K562 (cell line): ENCODE measurements at regions not wholly inside any gene's neighbourhood (a gene's known extent, or its start where the extent isn't known, plus 50 kb on each side); places are given as distances from the start of the nearest gene placed in this dataset.
A peak's percentile ranks its signal among the peaks of the same experiment; 100 is the strongest.

Experiments used
- ATAC-seq: fragments of 200-7000 bp; cut with Tn5 transposase; 3 replicates; pipeline ENCODE4 v1.9.1; 2020; ENCODE audit warnings: moderate library complexity
- BruUV-seq: library from RNA; stranded (reverse); fragments of 400-500 nt; replicated peaks from 2 replicates; lab custom pipeline; 2021; lab: Mats Ljungman, UMichigan
- CTCF ChIA-PET: fragments of 300-600 bp; formaldehyde crosslinking; extraction: SDS; loops from one replicate; lab custom pipeline; 2021; ENCODE audit warnings: low intra/inter-chr PET ratio; lab: Yijun Ruan, JAX
- POLR2A ChIA-PET: fragments of 300-600, 350-650 bp; sonication (Branson Sonifier 250); formaldehyde crosslinking; extraction: SDS; loops from one replicate; lab custom pipeline; 2021; ENCODE audit warnings: antibody characterized with exemption, inconsistent platforms; lab: Yijun Ruan, JAX
- DNase-seq, 4 experiments: peaks; one replicate each; pipeline versions ENCODE4 v3.0.0 to v3.0.0-alpha.2; 2011 to 2018; ENCODE audit warnings: low spot score in 3 of 4, mixed read lengths in 3 of 4; ENCODE audit errors: extremely low read depth in 1 of 4
- FAIRE-seq: peaks from 2 replicates; lab custom pipeline; 2011; peaks lifted over from hg19 to GRCh38; lab: Jason Lieb, UNC
- H2AFZ ChIP-seq: 2 replicates; pipeline ENCODE4 v1.6.0; 2011; ENCODE audit warnings: low read depth, low read length, control low read depth, inconsistent platforms
- H3K27ac ChIP-seq: fragments of 200-600 bp; 3 replicates; pipeline ENCODE4 v1.8.0; 2011; ENCODE audit warnings: low read depth, mild to moderate bottlenecking, control low read depth, inconsistent platforms, low read length, moderate library complexity, mixed read lengths; ENCODE audit errors: extremely low read depth
- H3K27me3 ChIP-seq, 2 experiments: fragments of 300-600 bp in 1 of 2; 2 replicates in 1 of 2; 3 replicates in 1 of 2; pipeline versions ENCODE4 v1.6.0 to v1.8.0; 2011; ENCODE audit warnings: inconsistent platforms in 2 of 2, low read length in 2 of 2, mild to moderate bottlenecking in 1 of 2, mixed read lengths in 1 of 2, moderate library complexity in 1 of 2; ENCODE audit not compliant: control insufficient read depth in 2 of 2, insufficient read depth in 2 of 2
- H3K36me3 ChIP-seq: fragments of 300-600 bp; 3 replicates; pipeline ENCODE4 v1.8.0; 2011; ENCODE audit warnings: mild to moderate bottlenecking, low read length, inconsistent platforms; ENCODE audit not compliant: control insufficient read depth, insufficient read depth
- H3K4me1 ChIP-seq, 2 experiments: fragments of 200-600 bp in 1 of 2; replicated peaks in 1 of 2; 2 replicates in 1 of 2; 3 replicates in 1 of 2; pipeline versions ENCODE4 v1.5.1 to v1.8.0; 2011; ENCODE audit warnings: inconsistent platforms in 2 of 2, low read length in 2 of 2, mild to moderate bottlenecking in 1 of 2, mixed read lengths in 1 of 2, moderate library complexity in 1 of 2; ENCODE audit not compliant: control insufficient read depth in 2 of 2, insufficient read depth in 2 of 2
- H3K4me2 ChIP-seq: 2 replicates; pipeline ENCODE4 v1.6.1; 2011; ENCODE audit warnings: low read length, control low read depth, inconsistent platforms, mixed read lengths; ENCODE audit not compliant: insufficient read depth
- H3K4me3 ChIP-seq: fragments of 200-600 bp; sonication (generic), shearing (Covaris generic); 2 replicates; pipeline ENCODE4 v1.5.1; 2016; ENCODE audit warnings: control low read depth, inconsistent platforms
- H3K79me2 ChIP-seq: fragments of 200-600 bp; 3 replicates; pipeline ENCODE4 v1.8.0; 2011; ENCODE audit warnings: low read length, inconsistent platforms; ENCODE audit not compliant: control insufficient read depth, insufficient read depth
- H3K9ac ChIP-seq, 2 experiments: 2 replicates each; pipeline versions ENCODE4 v1.6.0 to v1.6.1; 2011; ENCODE audit warnings: low read depth in 2 of 2, low read length in 2 of 2, control low read depth in 1 of 2, inconsistent platforms in 1 of 2, mild to moderate bottlenecking in 1 of 2, mixed read lengths in 1 of 2; ENCODE audit not compliant: insufficient read depth in 1 of 2
- H3K9me1 ChIP-seq: one replicate; pipeline ENCODE4 v1.6.0; 2011; ENCODE audit warnings: inconsistent platforms, mild to moderate bottlenecking, low read length, moderate library complexity; ENCODE audit not compliant: control insufficient read depth, insufficient read depth
- H3K9me3 ChIP-seq: replicated peaks from 2 replicates; pipeline ENCODE4 v1.5.1; 2011; ENCODE audit warnings: low read depth, low read length, inconsistent platforms; ENCODE audit not compliant: control insufficient read depth, insufficient read depth
- H4K20me1 ChIP-seq: replicated peaks from 2 replicates; pipeline ENCODE4 v1.6.1; 2011; ENCODE audit warnings: low read length, inconsistent platforms, mixed read lengths; ENCODE audit not compliant: control insufficient read depth, insufficient read depth
- ELK1 ChIP-seq: sonication (generic); formaldehyde crosslinking; IDR thresholded peaks from 2 replicates; pipeline ENCODE4 v1.8.1; 2022; ENCODE audit warnings: missing genetic modification reagents
- FOXK2 ChIP-seq, 2 experiments: fragments of 450-650 bp; IDR thresholded peaks in 1 of 2; conservative IDR thresholded peaks in 1 of 2; 2 replicates each; pipeline ENCODE4 v1.6.1; 2016; ENCODE audit warnings: low read depth in 2 of 2, mild to moderate bottlenecking in 1 of 2
- MAFK ChIP-seq: IDR thresholded peaks from 2 replicates; pipeline ENCODE4 v1.6.1; 2011; ENCODE audit warnings: low read length, improper control_type of control experiment
- RAD21 ChIP-seq, 2 experiments: fragments of 250-450 bp in 1 of 2; fragments of 450-650 bp in 1 of 2; sonication (Bioruptor Pico) in 1 of 2; formaldehyde crosslinking in 1 of 2; IDR thresholded peaks in 1 of 2; conservative IDR thresholded peaks in 1 of 2; 2 replicates each; pipeline versions ENCODE4 v1.4.0 to v1.8.0; 2020 to 2022; ENCODE audit warnings: mild to moderate bottlenecking in 2 of 2, moderate library complexity in 1 of 2
- SIRT6 ChIP-seq: IDR thresholded peaks from one replicate; pipeline ENCODE4 v1.6.1; 2012; ENCODE audit warnings: low read depth, mild to moderate bottlenecking, control low read depth, inconsistent platforms, low read length, moderate library complexity
- ZNF717 ChIP-seq: fragments of 250-450 bp; sonication (Bioruptor Pico); IDR thresholded peaks from 2 replicates; pipeline ENCODE4 v1.5.0; 2021
- ZSCAN32 ChIP-seq: fragments of 450-650 bp; formaldehyde crosslinking; IDR thresholded peaks from 2 replicates; pipeline ENCODE4 v1.4.0; 2020; ENCODE audit warnings: mild to moderate bottlenecking, moderate library complexity
- WGBS: fragments of 100-300 bp; shearing (Covaris generic); methylation state at CpG from one replicate; pipeline ENCODE4 v1.1.6; 2016; ENCODE audit warnings: low coverage, mixed read lengths; ENCODE audit not compliant: insufficient coverage; ENCODE audit errors: missing lambda C conversion rate; 5-methylcytosine and 5-hydroxymethylcytosine counted together
- in situ Hi-C: fragments of 300-500 bp; cut with MboI; formaldehyde crosslinking; loops from 4 replicates; pipeline ENCODE4 v1.15.0; 2018; ENCODE audit warnings: inconsistent platforms, mixed read lengths
- intact Hi-C: fragments of 100-400 bp; cut with micrococcal nuclease; formaldehyde crosslinking; loops from 2 replicates; pipeline ENCODE4 v1.14.2; 2022
- TF ChIP-seq, protein P1 (sequence below): fragments of 250-450 bp; sonication (Bioruptor Pico); IDR thresholded peaks from 2 replicates; pipeline ENCODE4 v1.5.0; 2021; ENCODE audit warnings: mild to moderate bottlenecking, moderate library complexity
- TF ChIP-seq, protein P2 (sequence below), 2 experiments: fragments of 450-650 bp; formaldehyde crosslinking in 1 of 2; IDR thresholded peaks; 2 replicates each; pipeline versions ENCODE4 v1.4.0 to v1.6.1; 2014 to 2020; ENCODE audit warnings: mild to moderate bottlenecking in 2 of 2, borderline replicate concordance in 1 of 2, low read depth in 1 of 2

DNA sequence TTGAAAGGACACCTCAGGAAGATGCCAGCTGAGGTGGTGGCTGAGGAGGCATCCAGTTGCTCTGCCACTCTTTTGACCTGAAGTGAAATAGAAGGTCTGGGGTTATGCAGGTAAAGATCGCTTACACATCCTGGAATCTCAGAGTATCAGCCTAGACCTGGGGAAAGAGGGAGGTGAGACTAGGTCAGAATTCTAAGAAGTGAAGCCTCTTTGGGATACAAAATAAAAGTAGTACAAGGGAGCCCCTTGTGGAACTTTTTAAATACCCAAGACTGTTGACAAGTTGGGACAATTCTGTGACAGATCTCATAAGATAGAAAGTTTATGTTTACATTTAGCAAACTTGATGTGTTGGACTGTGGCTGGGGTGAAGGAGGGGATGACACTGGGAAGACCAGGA is 263.1 kb downstream of the SPRY1 start:
- CTCF ChIA-PET, result interaction anchor here (0.8 to 1.3 kb wide), 2 partner anchors 95 to 310 kb away, joined by 3 to 5 read pairs; no protein-coding TSS in a partner anchor
- TF ChIP-seq SIRT6 (no peak), ZNF717 (CRISPR knock-in tag) (no peak), RAD21 (CRISPR knock-in tag; conservative IDR thresholded peaks at IDR 0.05 in 1 of 2, IDR thresholded peaks at IDR 0.05 in 1 of 2) (peak; percentile 45 to 53; a peak in 3 of 4 replicates), FOXK2 (conservative IDR thresholded peaks at IDR 0.05 in 1 of 2, IDR thresholded peaks at IDR 0.05 in 1 of 2; ENCODE audit: low read depth in 2 of 2) (no peak), MAFK (no peak), ZSCAN32 (CRISPR knock-in tag) (no peak), ELK1 (CRISPR knock-in tag) (no peak)
- TF ChIP-seq, protein P1, sequence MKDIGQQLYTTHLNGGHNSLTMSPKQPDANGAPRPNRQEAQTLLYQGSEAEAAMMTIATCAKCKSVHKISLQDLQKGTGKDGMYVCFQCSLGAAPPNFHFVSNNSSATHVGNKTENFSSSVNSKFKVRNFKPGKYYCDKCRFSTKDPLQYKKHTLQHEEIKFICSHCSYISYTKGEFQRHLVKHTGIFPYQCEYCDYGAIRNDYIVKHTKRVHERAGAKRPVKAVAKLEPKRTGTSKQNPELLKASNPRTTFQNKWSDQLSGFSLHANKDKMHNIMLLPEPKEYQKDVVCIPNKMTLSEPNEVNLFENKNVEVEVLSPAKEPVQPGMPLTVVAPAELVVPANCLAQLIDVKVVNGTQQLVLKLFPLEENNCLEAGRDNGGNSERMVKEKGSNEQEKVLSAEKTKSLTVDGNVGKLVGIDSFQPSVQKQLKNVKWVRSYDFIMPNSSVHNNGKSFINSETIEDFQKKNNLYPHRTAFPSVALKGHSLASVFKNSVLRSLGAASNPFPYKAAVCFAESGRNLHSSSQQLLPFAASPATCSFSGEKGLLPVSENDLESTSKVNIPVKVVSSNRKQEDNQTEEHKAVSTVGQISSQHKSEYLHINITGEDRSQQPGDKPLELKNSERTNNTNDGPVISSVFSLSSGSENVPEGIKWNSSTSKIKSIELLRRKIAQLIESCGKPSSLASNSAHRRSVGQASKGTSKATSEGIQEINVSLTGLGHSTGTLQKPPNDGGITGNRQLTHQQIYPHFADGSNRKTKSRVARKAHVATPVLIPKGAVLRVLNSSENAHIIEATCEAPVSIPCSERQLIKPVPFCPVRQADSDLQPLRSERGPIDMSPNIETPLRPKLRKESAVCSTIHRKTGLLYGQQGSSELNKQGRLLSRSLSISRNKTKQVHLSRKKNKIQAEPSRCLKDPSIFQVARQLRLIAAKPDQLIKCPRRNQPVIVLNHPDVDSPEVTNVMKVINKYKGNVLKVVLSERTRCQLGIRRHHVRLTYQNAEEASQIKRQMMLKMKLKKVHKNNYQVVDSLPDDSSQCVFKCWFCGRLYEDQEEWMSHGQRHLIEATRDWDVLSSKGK, result no peak
- TF ChIP-seq, protein P2, sequence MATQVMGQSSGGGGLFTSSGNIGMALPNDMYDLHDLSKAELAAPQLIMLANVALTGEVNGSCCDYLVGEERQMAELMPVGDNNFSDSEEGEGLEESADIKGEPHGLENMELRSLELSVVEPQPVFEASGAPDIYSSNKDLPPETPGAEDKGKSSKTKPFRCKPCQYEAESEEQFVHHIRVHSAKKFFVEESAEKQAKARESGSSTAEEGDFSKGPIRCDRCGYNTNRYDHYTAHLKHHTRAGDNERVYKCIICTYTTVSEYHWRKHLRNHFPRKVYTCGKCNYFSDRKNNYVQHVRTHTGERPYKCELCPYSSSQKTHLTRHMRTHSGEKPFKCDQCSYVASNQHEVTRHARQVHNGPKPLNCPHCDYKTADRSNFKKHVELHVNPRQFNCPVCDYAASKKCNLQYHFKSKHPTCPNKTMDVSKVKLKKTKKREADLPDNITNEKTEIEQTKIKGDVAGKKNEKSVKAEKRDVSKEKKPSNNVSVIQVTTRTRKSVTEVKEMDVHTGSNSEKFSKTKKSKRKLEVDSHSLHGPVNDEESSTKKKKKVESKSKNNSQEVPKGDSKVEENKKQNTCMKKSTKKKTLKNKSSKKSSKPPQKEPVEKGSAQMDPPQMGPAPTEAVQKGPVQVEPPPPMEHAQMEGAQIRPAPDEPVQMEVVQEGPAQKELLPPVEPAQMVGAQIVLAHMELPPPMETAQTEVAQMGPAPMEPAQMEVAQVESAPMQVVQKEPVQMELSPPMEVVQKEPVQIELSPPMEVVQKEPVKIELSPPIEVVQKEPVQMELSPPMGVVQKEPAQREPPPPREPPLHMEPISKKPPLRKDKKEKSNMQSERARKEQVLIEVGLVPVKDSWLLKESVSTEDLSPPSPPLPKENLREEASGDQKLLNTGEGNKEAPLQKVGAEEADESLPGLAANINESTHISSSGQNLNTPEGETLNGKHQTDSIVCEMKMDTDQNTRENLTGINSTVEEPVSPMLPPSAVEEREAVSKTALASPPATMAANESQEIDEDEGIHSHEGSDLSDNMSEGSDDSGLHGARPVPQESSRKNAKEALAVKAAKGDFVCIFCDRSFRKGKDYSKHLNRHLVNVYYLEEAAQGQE (IDR thresholded peaks at IDR 0.05; ENCODE audit: borderline replicate concordance), result 0 out of 2 replicates have a peak, but pooled peaks have one; percentile 18
- TF ChIP-seq, protein P2 (CRISPR knock-in tag; IDR thresholded peaks at IDR 0.05; ENCODE audit: low read depth), result no peak

More for the DNA sequence above, 263.1 kb downstream of the SPRY1 start:
- intact Hi-C loops, result loop anchor here (1.0 to 10.0 kb wide), 3 partner anchors 95 to 1055 kb away; no protein-coding TSS in a partner anchor
- H3K4me2 ChIP-seq, result no peak overlapping the region
- BruUV-seq, result no TSS peak
- H3K4me3 ChIP-seq, result no peak overlapping the region
- no peak overlapping the region for H3K9ac ChIP-seq
- no peaks in the 10 kb centered on the region for H4K20me1 ChIP-seq
- peak in 1 of 4 experiments; percentile 10 for DNase-seq
- H3K27ac ChIP-seq, result no peak overlapping the region
- in situ Hi-C loops, result no loop called here
- no peaks in the 10 kb centered on the region for H3K36me3 ChIP-seq
- POLR2A ChIA-PET, result no interaction called here
- H2AFZ ChIP-seq, result no peak overlapping the region
- H3K27me3 ChIP-seq, result no peaks in the 10 kb centered on the region
- no peaks in the 10 kb centered on the region for H3K9me1 ChIP-seq
- H3K4me1 ChIP-seq, result no peaks in the 10 kb centered on the region; a peak in 1 of 5 replicates
- 20% methylated on average over 1 of the region's 1 CpG for WGBS
- no peak for FAIRE-seq
- H3K79me2 ChIP-seq, result no peaks in the 10 kb centered on the region
- H3K9me3 ChIP-seq, result peaks cover 1% of the 10 kb centered on the region; the same call in 1 of the 2 replicates
- peak; percentile 72; the same call in 2 of the 3 replicates for ATAC-seq
